ENCODE measurements at regions not wholly inside any gene's neighbourhood (a gene's known extent, or its start where the extent isn't known, plus 50 kb on each side); places are given as distances from the start of the nearest gene placed in this dataset.

DNA sequence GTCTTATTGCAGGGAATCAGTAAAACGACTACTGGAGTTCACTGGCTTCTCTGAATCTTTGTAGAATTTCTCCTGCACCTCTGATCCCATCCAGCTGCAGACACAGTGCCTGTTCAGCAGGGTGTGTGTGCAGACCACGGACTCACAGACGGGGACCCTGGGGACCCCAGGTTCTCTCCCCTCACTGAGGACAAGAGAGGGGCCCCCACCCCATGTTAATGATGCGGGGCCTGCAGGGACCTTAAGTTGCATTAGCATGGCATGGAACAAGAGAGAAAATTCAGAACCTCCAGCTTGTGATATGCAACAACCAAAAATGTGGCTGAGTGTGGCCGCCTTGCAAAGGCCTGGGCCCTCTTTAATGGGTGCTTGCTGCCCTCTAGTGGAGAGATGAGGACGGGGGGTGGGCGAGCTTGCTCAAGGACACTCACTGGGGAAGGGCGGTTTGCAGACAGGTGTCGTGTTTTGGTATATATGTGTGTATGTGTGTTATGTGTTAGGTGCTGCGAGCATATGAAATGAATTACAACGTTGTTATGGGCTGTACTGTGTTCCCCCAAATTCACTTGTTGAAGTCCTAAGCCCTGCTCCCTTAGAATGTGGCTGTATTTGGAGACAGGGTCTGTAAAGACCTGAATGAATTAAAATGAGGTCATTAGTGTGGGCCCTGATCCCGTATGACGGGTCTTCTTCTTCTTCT is 84.4 kb upstream of the SEPTIN5 start (continued):
- TF ChIP-seq, protein P1, sequence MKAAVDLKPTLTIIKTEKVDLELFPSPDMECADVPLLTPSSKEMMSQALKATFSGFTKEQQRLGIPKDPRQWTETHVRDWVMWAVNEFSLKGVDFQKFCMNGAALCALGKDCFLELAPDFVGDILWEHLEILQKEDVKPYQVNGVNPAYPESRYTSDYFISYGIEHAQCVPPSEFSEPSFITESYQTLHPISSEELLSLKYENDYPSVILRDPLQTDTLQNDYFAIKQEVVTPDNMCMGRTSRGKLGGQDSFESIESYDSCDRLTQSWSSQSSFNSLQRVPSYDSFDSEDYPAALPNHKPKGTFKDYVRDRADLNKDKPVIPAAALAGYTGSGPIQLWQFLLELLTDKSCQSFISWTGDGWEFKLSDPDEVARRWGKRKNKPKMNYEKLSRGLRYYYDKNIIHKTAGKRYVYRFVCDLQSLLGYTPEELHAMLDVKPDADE (conservative IDR thresholded peaks at IDR 0.05; ENCODE audit: control insufficient read depth, low read depth, low read length) = peak; percentile 7; the same call in 1 of the 2 replicates
- TF ChIP-seq, protein P2, sequence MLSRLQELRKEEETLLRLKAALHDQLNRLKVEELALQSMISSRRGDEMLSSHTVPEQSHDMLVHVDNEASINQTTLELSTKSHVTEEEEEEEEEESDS (CRISPR knock-in tag; IDR thresholded peaks at IDR 0.05) = no peak
- TF ChIP-seq NCOR1 (IDR thresholded peaks at IDR 0.05) = no peak
- no peak for TF ChIP-seq ZNF212 (CRISPR knock-in tag; IDR thresholded peaks at IDR 0.05)
- TF ChIP-seq CREM (IDR thresholded peaks at IDR 0.05; ENCODE audit: low read depth) = peak; percentile 90
- TF ChIP-seq SOX6 (IDR thresholded peaks at IDR 0.05) = peak; percentile 74; the same call in 1 of the 2 replicates
- peak; percentile 82 for TF ChIP-seq JUND (IDR thresholded peaks at IDR 0.05; ENCODE audit: borderline replicate concordance, low read depth, low read length)
- TF ChIP-seq JUND (tag; IDR thresholded peaks at IDR 0.05; ENCODE audit: borderline replicate concordance, low read depth, low read length) = peak; percentile 73
- TF ChIP-seq ZSCAN29 (IDR thresholded peaks at IDR 0.05) = no peak
- TF ChIP-seq RHOXF2B (CRISPR knock-in tag; conservative IDR thresholded peaks at IDR 0.05) = peak; percentile 80
- no peak for TF ChIP-seq ZSCAN32 (CRISPR knock-in tag; IDR thresholded peaks at IDR 0.05)
- TF ChIP-seq ZNF239 (CRISPR knock-in tag; IDR thresholded peaks at IDR 0.05) = no peak; the same call in 1 of the 2 replicates
- TF ChIP-seq KLF1 (tag; IDR thresholded peaks at IDR 0.05) = peak; percentile 65; the same call in 1 of the 2 replicates
- peak; percentile 57 for TF ChIP-seq BRD9 (IDR thresholded peaks at IDR 0.05; ENCODE audit: low read depth, partially characterized antibody)
- no peak for TF ChIP-seq HEY1 (CRISPR knock-in tag; IDR thresholded peaks at IDR 0.05; ENCODE audit: borderline replicate concordance)
- TF ChIP-seq, protein P3, sequence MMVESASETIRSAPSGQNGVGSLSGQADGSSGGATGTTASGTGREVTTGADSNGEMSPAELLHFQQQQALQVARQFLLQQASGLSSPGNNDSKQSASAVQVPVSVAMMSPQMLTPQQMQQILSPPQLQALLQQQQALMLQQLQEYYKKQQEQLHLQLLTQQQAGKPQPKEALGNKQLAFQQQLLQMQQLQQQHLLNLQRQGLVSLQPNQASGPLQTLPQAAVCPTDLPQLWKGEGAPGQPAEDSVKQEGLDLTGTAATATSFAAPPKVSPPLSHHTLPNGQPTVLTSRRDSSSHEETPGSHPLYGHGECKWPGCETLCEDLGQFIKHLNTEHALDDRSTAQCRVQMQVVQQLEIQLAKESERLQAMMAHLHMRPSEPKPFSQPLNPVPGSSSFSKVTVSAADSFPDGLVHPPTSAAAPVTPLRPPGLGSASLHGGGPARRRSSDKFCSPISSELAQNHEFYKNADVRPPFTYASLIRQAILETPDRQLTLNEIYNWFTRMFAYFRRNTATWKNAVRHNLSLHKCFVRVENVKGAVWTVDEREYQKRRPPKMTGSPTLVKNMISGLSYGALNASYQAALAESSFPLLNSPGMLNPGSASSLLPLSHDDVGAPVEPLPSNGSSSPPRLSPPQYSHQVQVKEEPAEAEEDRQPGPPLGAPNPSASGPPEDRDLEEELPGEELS (CRISPR knock-in tag; IDR thresholded peaks at IDR 0.05; ENCODE audit: borderline replicate concordance) = no peak
- no peak for TF ChIP-seq HNRNPK (IDR thresholded peaks at IDR 0.05; ENCODE audit: low read depth, low read length, poor library complexity, severe bottlenecking)
- TF ChIP-seq, protein P4, sequence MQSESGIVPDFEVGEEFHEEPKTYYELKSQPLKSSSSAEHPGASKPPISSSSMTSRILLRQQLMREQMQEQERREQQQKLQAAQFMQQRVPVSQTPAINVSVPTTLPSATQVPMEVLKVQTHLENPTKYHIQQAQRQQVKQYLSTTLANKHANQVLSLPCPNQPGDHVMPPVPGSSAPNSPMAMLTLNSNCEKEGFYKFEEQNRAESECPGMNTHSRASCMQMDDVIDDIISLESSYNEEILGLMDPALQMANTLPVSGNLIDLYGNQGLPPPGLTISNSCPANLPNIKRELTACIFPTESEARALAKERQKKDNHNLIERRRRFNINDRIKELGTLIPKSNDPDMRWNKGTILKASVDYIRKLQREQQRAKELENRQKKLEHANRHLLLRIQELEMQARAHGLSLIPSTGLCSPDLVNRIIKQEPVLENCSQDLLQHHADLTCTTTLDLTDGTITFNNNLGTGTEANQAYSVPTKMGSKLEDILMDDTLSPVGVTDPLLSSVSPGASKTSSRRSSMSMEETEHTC (IDR thresholded peaks at IDR 0.05) = no peak
- no peak for TF ChIP-seq TAF9B (IDR thresholded peaks at IDR 0.05; ENCODE audit: partially characterized antibody)
- TF ChIP-seq, protein P5, sequence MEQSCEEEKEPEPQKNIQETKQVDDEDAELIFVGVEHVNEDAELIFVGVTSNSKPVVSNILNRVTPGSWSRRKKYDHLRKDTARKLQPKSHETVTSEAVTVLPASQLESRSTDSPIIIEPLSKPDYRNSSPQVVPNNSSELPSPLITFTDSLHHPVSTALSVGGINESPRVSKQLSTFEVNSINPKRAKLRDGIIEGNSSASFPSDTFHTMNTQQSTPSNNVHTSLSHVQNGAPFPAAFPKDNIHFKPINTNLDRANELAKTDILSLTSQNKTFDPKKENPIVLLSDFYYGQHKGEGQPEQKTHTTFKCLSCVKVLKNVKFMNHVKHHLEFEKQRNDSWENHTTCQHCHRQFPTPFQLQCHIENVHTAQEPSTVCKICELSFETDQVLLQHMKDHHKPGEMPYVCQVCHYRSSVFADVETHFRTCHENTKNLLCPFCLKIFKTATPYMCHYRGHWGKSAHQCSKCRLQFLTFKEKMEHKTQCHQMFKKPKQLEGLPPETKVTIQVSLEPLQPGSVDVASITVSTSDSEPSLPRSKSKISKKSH (CRISPR knock-in tag; IDR thresholded peaks at IDR 0.05) = no peak
- no peak for TF ChIP-seq TCFL5 (CRISPR knock-in tag; conservative IDR thresholded peaks at IDR 0.05)
- 0 out of 4 replicates have a peak, but pooled peaks of 1 of the 2 experiments have one; percentile 57 for TF ChIP-seq KDM4B (IDR thresholded peaks at IDR 0.05; ENCODE audit: borderline replicate concordance in 2 of 2, low read depth in 1 of 2)
- peak; percentile 19 for TF ChIP-seq RAD51 (IDR thresholded peaks at IDR 0.05; ENCODE audit: borderline replicate concordance, low read depth)
- TF ChIP-seq ZNF316 (IDR thresholded peaks at IDR 0.05) = no peak
